ENCODE measurements at regions not wholly inside any gene's neighbourhood (a gene's known extent, or its start where the extent isn't known, plus 50 kb on each side); places are given as distances from the start of the nearest gene placed in this dataset.

- DNase-seq, result no peak
These were observed 76.6 kb upstream of the HSF2 start for GRCh38 chr6:122322824-122323223.

GRCh38 chr6:122323361-122323760, 76.1 kb upstream of the HSF2 start:
- no peak for DNase-seq

- DNase-seq, result no peak
These were observed 69.1 kb upstream of the HSF2 start for GRCh38 chr6:122330315-122330714.

- no peak for DNase-seq
These were observed 61.8 kb upstream of the HSF2 start for GRCh38 chr6:122337645-122338044.

- no peak for DNase-seq
These were observed 59.8 kb upstream of the HSF2 start for GRCh38 chr6:122339661-122340060.

- no peak for DNase-seq
These were observed 52.2 kb upstream of the HSF2 start for GRCh38 chr6:122347280-122347679.

GRCh38 chr6:122347751-122348150, 51.7 kb upstream of the HSF2 start:
- no peak for DNase-seq

Data from activated naive CD4-positive, alpha-beta T cell treated with anti-CD3 and anti-CD28 coated beads, Interleukin-2, amount 50 U/mL, for 16 hours (primary cell).